ENCODE measurements at regions not wholly inside any gene's neighbourhood (a gene's known extent, or its start where the extent isn't known, plus 50 kb on each side); places are given as distances from the start of the nearest gene placed in this dataset.
"Not testable (repeated sequence)": the region's sequence is repeated elsewhere in the genome, so short reads cannot be mapped to it uniquely, and the experiment has no call there.

DNA sequence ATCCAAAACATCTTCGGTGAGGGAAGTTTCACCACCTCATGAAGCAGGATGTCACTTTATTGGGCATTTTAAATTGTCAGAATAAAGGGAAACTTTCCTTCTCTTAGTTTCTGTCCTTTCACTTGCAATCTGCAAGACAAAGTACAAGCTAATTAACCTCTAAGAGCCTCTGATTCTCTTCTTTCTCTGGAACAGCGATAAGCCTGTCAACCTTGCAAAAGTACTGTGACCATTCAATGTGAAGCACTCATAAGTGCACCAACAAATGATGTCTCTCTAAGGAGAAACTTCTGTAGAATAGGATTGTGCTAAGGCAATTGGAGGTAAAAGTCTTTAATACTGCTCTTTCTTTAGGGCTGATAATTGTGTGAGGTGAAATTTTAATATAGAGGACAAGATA lies 1622.3 kb downstream of the CDH8 start:
- no peak overlapping the region for H3K4me3 ChIP-seq (ENCODE audit: low read depth, low read length)
- in situ Hi-C loops (cut with HindIII; ENCODE audit: low sequenced_read_pairs) = no loop called here
- DNase-seq (ENCODE audit: low read depth) = no peak
- TF ChIP-seq, protein P1, sequence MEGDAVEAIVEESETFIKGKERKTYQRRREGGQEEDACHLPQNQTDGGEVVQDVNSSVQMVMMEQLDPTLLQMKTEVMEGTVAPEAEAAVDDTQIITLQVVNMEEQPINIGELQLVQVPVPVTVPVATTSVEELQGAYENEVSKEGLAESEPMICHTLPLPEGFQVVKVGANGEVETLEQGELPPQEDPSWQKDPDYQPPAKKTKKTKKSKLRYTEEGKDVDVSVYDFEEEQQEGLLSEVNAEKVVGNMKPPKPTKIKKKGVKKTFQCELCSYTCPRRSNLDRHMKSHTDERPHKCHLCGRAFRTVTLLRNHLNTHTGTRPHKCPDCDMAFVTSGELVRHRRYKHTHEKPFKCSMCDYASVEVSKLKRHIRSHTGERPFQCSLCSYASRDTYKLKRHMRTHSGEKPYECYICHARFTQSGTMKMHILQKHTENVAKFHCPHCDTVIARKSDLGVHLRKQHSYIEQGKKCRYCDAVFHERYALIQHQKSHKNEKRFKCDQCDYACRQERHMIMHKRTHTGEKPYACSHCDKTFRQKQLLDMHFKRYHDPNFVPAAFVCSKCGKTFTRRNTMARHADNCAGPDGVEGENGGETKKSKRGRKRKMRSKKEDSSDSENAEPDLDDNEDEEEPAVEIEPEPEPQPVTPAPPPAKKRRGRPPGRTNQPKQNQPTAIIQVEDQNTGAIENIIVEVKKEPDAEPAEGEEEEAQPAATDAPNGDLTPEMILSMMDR (IDR thresholded peaks at IDR 0.05; ENCODE audit: low read depth, low read length, missing control alignments) = no peak

DNA sequence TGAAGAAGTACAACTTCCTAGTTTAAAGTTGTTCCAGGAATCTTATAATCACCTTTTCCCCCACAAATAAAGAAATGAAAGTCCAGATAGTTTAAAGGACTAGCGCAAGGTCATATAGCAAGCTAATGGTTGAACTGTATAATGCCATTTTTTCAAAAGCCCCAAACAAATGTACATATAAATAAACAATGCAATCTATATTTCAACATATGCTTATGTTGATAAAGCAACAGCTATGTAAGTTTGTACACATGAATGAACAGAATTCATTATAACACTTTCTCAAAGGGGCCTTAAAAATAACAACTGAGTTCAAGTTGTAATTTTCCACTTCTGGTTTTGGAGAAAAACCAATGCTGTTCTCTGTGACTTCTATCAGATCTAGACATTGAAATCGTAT lies 1628.6 kb downstream of the CDH8 start:
- in situ Hi-C loops (cut with HindIII; ENCODE audit: low sequenced_read_pairs) = no loop called here
- TF ChIP-seq, protein P1 (IDR thresholded peaks at IDR 0.05; ENCODE audit: low read depth, low read length, missing control alignments) = no peak
- DNase-seq (ENCODE audit: low read depth) = no peak
- H3K4me3 ChIP-seq (ENCODE audit: low read depth, low read length) = no peak overlapping the region

DNA sequence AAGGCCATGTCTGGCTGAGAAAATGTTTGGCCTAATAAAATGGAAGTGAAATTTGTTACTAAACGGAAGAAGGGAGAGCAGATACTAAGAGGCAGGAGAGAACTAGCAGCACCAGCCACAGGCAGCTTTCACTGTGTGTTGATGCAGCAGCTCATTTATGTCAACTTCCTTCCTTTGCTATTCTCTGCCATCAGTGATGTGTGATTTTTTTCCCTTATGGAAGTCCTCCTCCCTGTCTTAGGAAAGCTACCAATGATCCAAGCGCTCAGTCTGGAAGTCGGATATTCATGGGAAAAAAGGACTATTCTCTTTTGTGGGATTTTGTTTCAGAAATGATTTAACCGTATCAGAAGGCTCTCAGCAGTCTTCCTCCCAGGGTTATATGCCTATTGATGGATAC lies 1629.2 kb downstream of the CDH8 start:
- TF ChIP-seq, protein P1 (IDR thresholded peaks at IDR 0.05; ENCODE audit: low read depth, low read length, missing control alignments) = no peak
- no peak for DNase-seq (ENCODE audit: low read depth)
- no peak overlapping the region for H3K4me3 ChIP-seq (ENCODE audit: low read depth, low read length)
- in situ Hi-C loops (cut with HindIII; ENCODE audit: low sequenced_read_pairs) = no loop called here

DNA sequence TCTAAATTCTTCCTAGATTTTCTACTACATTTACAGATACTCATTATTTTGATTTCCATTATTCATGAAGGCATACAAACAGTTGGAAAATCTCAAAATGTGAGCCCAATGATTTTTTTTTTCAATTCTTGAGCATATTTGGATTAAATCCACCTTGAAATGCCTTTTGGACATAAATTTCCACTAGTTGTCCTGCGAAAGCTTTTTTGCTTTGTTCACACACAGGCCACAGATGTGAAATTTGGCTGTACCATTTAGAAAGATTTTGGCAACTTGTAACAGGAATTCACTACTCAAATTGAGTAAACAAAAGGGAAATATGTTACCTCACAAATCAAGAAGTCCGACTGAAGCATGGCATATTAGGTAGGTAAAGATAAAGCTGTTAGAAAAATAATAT lies 1631.0 kb downstream of the CDH8 start:
- in situ Hi-C loops (cut with HindIII; ENCODE audit: low sequenced_read_pairs) = no loop called here
- TF ChIP-seq, protein P1 (IDR thresholded peaks at IDR 0.05; ENCODE audit: low read depth, low read length, missing control alignments) = no peak
- no peak overlapping the region for H3K4me3 ChIP-seq (ENCODE audit: low read depth, low read length)
- DNase-seq (ENCODE audit: low read depth) = no peak

DNA sequence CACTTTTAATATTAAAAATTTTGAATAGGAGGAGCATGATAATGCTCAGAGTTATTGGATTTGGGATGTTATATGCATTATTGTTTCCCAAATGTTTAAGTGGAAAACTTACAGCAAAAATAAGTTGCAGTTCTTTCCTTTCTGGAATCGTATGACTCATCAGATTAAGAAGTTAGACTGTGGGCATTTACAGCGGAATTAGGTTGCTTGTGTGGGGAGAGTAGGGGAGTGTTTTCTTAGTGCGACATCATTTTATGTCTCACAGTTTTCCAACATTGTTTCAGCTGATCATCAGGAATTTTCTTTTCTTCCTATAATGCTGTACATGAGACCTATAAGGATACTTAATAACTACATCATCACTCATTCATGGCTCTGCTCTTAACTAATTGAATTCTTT lies 1631.8 kb downstream of the CDH8 start:
- no peak for DNase-seq (ENCODE audit: low read depth)
- TF ChIP-seq, protein P1 (IDR thresholded peaks at IDR 0.05; ENCODE audit: low read depth, low read length, missing control alignments) = no peak
- in situ Hi-C loops (cut with HindIII; ENCODE audit: low sequenced_read_pairs) = no loop called here
- H3K4me3 ChIP-seq (ENCODE audit: low read depth, low read length) = no peak overlapping the region

DNA sequence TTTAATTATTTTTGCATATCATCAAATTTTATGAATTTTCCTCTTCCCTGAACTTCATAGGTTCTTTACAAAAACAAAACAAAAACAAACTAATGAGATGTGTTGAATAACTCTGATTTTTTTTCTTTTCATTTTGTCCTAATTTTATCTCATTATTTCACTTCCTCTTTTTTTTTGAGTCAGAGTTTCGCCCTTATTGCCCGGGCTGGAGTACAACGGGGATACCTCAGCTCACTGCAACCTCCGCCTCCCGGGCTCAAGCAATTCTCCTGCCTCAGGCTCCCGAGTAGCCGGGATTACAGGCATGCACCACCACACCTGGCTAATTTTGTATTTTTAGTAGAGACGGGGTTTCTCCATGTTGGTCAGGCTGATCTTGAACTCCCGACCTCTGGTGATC lies 1633.3 kb downstream of the CDH8 start:
- in situ Hi-C loops (cut with HindIII; ENCODE audit: low sequenced_read_pairs); DNase-seq (ENCODE audit: low read depth); H3K4me3 ChIP-seq (ENCODE audit: low read depth, low read length): not testable (repeated sequence)

DNA sequence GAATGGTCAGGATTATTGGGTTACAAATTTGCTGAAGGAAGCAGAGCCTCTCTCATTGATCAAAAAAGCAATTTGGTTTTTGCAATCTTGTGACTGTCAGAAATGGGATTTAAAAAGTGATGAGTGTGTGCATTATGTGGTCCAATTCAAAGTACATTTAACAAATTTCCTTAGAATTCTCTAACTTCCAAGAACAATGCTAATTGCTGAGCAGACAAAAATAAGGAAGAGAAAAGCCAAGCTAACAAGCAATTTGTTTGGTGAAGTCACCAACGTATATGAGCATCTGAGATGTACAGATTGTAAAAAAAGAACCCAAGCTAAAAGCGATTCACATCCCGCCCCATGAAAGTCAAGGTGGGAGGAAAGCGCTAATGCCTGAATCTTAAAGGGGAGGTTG lies 1643.9 kb downstream of the CDH8 start:
- TF ChIP-seq, protein P1 (IDR thresholded peaks at IDR 0.05; ENCODE audit: low read depth, low read length, missing control alignments) = no peak
- DNase-seq (ENCODE audit: low read depth) = no peak
- no peak overlapping the region for H3K4me3 ChIP-seq (ENCODE audit: low read depth, low read length)
- in situ Hi-C loops (cut with HindIII; ENCODE audit: low sequenced_read_pairs) = no loop called here
